SU-DHL-6 (cell line): ENCODE measurements at regions not wholly inside any gene's neighbourhood (a gene's known extent, or its start where the extent isn't known, plus 50 kb on each side); places are given as distances from the start of the nearest gene placed in this dataset.

ENCODE experiments used
- H2AFZ ChIP-seq: fragments of 200-600 bp; sonication (generic); 2 replicates; pipeline ENCODE4 v1.6.1; 2014; ENCODE audit warnings: low read depth, mild to moderate bottlenecking, moderate library complexity, mixed read lengths, antibody characterized with exemption, low read length; ENCODE audit not compliant: severe bottlenecking
- H3F3A ChIP-seq: fragments of 200-600 bp; shearing (Covaris generic); 2 replicates; pipeline ENCODE4 v1.6.0; 2016; ENCODE audit warnings: antibody characterized with exemption, mild to moderate bottlenecking; ENCODE audit not compliant: insufficient read depth
- H3K27ac ChIP-seq: fragments of 200-600 bp; sonication (generic); 2 replicates; pipeline ENCODE4 v1.5.1; 2016; ENCODE audit warnings: low read depth, mild to moderate bottlenecking, low read length, moderate library complexity, mixed read lengths
- H3K27me3 ChIP-seq: fragments of 200-600 bp; sonication (generic), shearing (Covaris generic); 2 replicates; pipeline ENCODE4 v1.6.0; 2014; ENCODE audit warnings: mild to moderate bottlenecking, low read length
- H3K36me3 ChIP-seq: fragments of 200-600 bp; sonication (generic); 2 replicates; pipeline ENCODE4 v1.6.1; 2014; ENCODE audit warnings: mild to moderate bottlenecking, low read length, mixed read lengths
- H3K4me2 ChIP-seq: fragments of 300-600, 200-600 bp; shearing (Covaris generic), sonication (generic); 2 replicates; pipeline ENCODE4 v1.6.0; 2014; ENCODE audit warnings: low read length, low read depth, mild to moderate bottlenecking; ENCODE audit not compliant: poor library complexity, severe bottlenecking
- H3K4me3 ChIP-seq: fragments of 200-600 bp; sonication (generic); 2 replicates; pipeline ENCODE4 v1.5.1; 2014; ENCODE audit warnings: antibody characterized with exemption, low read length, mild to moderate bottlenecking, mixed read lengths; ENCODE audit not compliant: insufficient read depth, poor library complexity, severe bottlenecking
- H3K79me2 ChIP-seq: fragments of 200-600 bp; sonication (generic); 2 replicates; pipeline ENCODE4 v1.6.1; 2014; ENCODE audit warnings: mild to moderate bottlenecking, low read length, moderate library complexity; ENCODE audit not compliant: insufficient read depth
- H3K9ac ChIP-seq: fragments of 200-600 bp; sonication (generic); 2 replicates; pipeline ENCODE4 v1.7.0; 2014; ENCODE audit warnings: mild to moderate bottlenecking, low read length
- H3K9me2 ChIP-seq: fragments of 200-600 bp; sonication (generic); replicated peaks from 2 replicates; pipeline ENCODE4 v1.6.1; 2014; ENCODE audit warnings: low read length; ENCODE audit not compliant: insufficient read depth
- H3K9me3 ChIP-seq: fragments of 200-600 bp; sonication (generic); 2 replicates; pipeline ENCODE4 v1.6.1; 2014; ENCODE audit warnings: low read length, mixed read lengths; ENCODE audit not compliant: insufficient read depth
- H4K20me1 ChIP-seq: fragments of 200-600 bp; sonication (generic); 2 replicates; pipeline ENCODE4 v1.6.1; 2014; ENCODE audit warnings: low read depth, mild to moderate bottlenecking, antibody characterized with exemption, low read length, moderate library complexity, mixed read lengths
- CTCF ChIP-seq: fragments of 200-600 bp; sonication (generic); IDR thresholded peaks from one replicate; pipeline ENCODE4 v1.5.1; 2017; ENCODE audit warnings: antibody characterized with exemption, mild to moderate bottlenecking, low read length, moderate library complexity; ENCODE audit not compliant: insufficient read depth, poor library complexity, severe bottlenecking
- EZH2phosphoT487 ChIP-seq: fragments of 200-600 bp; sonication (generic), shearing (Covaris generic); conservative IDR thresholded peaks from 2 replicates; pipeline ENCODE4 v1.6.1; 2018; ENCODE audit warnings: mild to moderate bottlenecking, antibody characterized with exemption, low read length, moderate library complexity, mixed read lengths

GRCh38 chr15:67004142-67004541 is 61.3 kb upstream of the SMAD3 start:
- Histone ChIP-seq H3K27ac (no peak overlapping the region), H2AFZ (no peak overlapping the region), H3K4me2 (no peak overlapping the region), H3K27me3 (no peaks in the 10 kb centered on the region), H3K36me3 (no peaks in the 10 kb centered on the region), H3K9ac (no peak overlapping the region), H3K9me3 (peaks cover 1% of the 10 kb centered on the region; the same call in 1 of the 2 replicates), H3K9me2 (no peaks in the 10 kb centered on the region), H4K20me1 (no peaks in the 10 kb centered on the region), H3F3A (no peaks in the 10 kb centered on the region), H3K4me3 (no peak overlapping the region), H3K79me2 (no peaks in the 10 kb centered on the region)
- TF ChIP-seq EZH2phosphoT487 (no peak), CTCF (no peak)

- H3K4me2 ChIP-seq = no peak overlapping the region
- TF ChIP-seq CTCF (no peak), EZH2phosphoT487 (no peak)
Observed at GRCh38 chr15:67005294-67005996, 60.0 kb upstream of the SMAD3 start.

GRCh38 chr15:67006083-67007065 is 59.0 kb upstream of the SMAD3 start:
- Histone ChIP-seq H3K36me3 (no peaks in the 10 kb centered on the region), H3F3A (no peaks in the 10 kb centered on the region), H3K27ac (no peak overlapping the region), H3K9ac (no peak overlapping the region), H4K20me1 (no peaks in the 10 kb centered on the region), H3K9me3 (no peaks in the 10 kb centered on the region), H3K9me2 (no peaks in the 10 kb centered on the region), H3K4me2 (no peak overlapping the region), H3K27me3 (no peaks in the 10 kb centered on the region), H3K4me3 (no peak overlapping the region), H2AFZ (no peak overlapping the region), H3K79me2 (no peaks in the 10 kb centered on the region)
- no peak for TF ChIP-seq CTCF

More at GRCh38 chr15:67005294-67005996, 60.0 kb upstream of the SMAD3 start:
- no peak overlapping the region for H3K9ac ChIP-seq
- no peaks in the 10 kb centered on the region for H3K9me2 ChIP-seq
- H3F3A ChIP-seq = no peaks in the 10 kb centered on the region
- H2AFZ ChIP-seq = no peak overlapping the region
- no peak overlapping the region for H3K4me3 ChIP-seq
- H3K27me3 ChIP-seq = no peaks in the 10 kb centered on the region
- H3K9me3 ChIP-seq = no peaks in the 10 kb centered on the region
- no peaks in the 10 kb centered on the region for H3K79me2 ChIP-seq
- no peaks in the 10 kb centered on the region for H3K36me3 ChIP-seq
- no peak overlapping the region for H3K27ac ChIP-seq
- no peaks in the 10 kb centered on the region for H4K20me1 ChIP-seq
